ENCODE measurements at regions not wholly inside any gene's neighbourhood (a gene's known extent, or its start where the extent isn't known, plus 50 kb on each side); places are given as distances from the start of the nearest gene placed in this dataset.

DNA sequence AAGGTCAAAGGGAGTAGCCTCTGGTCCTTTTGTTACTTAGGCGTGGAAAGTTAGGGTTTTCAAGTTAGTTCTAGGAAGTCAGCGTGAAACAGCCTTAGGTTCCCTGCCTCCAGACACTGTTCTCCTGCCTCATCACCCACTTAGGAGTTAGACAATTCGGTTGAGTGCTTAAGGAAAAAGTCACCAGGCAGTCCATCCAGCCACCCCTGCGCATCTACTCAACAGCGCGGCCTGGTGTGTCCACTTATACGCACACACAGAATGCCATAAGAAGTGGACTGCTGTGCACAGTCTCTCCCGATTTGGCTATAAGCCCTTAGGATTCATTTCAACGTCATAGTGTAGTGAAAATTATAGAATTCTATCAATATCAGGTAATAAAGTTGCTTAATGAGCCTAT is 470.8 kb upstream of the TNP1 start:
- Mint-ChIP-seq H3K27me3 (peaks cover 1% of the 10 kb centered on the region), H3K4me3 (no peak overlapping the region), H3K36me3 (ENCODE audit: low read depth) (no peaks in the 10 kb centered on the region), H3K4me1 (no peaks in the 10 kb centered on the region), H3K9me3 (peaks cover 3% of the 10 kb centered on the region), H3K27ac (no peak overlapping the region)
- DNase-seq (no peak), ATAC-seq (no peak)

- Mint-ChIP-seq H3K4me3 (no peak overlapping the region), H3K9me3 (peaks cover 15% of the 10 kb centered on the region), H3K27me3 (peaks cover 3% of the 10 kb centered on the region), H3K36me3 (ENCODE audit: low read depth) (peaks cover 6% of the 10 kb centered on the region), H3K4me1 (no peaks in the 10 kb centered on the region), H3K27ac (no peak overlapping the region)
- ATAC-seq, result no peak
- no peak for DNase-seq
These were observed 469.2 kb upstream of the TNP1 start for GRCh38 chr2:217329023-217329431.

GRCh38 chr2:217328622-217328978 is 468.7 kb upstream of the TNP1 start:
- no peak for DNase-seq
- no peak for ATAC-seq
- Mint-ChIP-seq H3K27ac (no peak overlapping the region), H3K36me3 (ENCODE audit: low read depth) (peaks cover 9% of the 10 kb centered on the region), H3K4me1 (no peaks in the 10 kb centered on the region), H3K9me3 (peaks cover 18% of the 10 kb centered on the region), H3K4me3 (no peak overlapping the region), H3K27me3 (peaks cover 3% of the 10 kb centered on the region)

DNA sequence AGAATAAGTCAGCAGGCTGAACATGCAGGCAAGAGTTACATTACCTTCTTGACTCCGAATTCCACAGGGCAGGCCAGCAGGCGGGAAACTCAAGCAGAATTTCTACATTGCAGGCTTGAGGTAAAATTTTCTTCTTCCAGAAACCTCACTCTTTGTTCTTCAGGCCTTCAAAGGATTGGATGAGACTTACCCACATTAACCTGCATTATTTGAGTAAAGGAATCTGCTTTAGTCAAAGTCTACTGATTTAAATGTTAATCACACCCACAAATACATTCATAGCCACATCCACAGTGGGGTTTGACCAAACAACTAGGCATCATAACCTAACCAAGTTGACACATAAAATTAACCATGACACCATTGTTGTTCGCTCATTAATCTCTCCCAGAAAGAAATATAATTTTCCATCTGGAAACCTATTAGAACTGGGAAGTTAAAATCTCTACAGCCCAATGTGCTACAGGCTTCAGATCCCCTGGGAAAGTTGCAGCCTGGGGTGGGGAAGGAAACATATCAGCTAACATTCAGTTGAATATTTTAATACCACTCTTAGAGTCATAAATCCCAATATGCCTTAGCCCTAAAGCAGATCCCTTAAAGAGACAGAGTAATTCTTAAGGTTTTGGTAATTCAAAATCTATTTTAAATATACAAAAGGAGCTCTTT is 468.2 kb upstream of the TNP1 start:
- H3K27me3 Mint-ChIP-seq, result peaks cover 4% of the 10 kb centered on the region
- ATAC-seq (no peak), DNase-seq (no peak)
- peaks cover 9% of the 10 kb centered on the region for H3K36me3 Mint-ChIP-seq (ENCODE audit: low read depth)
- H3K4me3 Mint-ChIP-seq, result no peak overlapping the region
- peaks cover 18% of the 10 kb centered on the region for H3K9me3 Mint-ChIP-seq
- H3K4me1 Mint-ChIP-seq, result no peaks in the 10 kb centered on the region
- no peak overlapping the region for H3K27ac Mint-ChIP-seq

GRCh38 chr2:217326238-217327022 is 466.6 kb upstream of the TNP1 start:
- Mint-ChIP-seq H3K4me3 (no peak overlapping the region), H3K9me3 (peaks cover 18% of the 10 kb centered on the region), H3K36me3 (ENCODE audit: low read depth) (peaks cover 9% of the 10 kb centered on the region), H3K4me1 (no peaks in the 10 kb centered on the region), H3K27ac (no peak overlapping the region), H3K27me3 (peaks cover 5% of the 10 kb centered on the region)
- ATAC-seq, result no peak
- DNase-seq, result no peak

- peaks cover 9% of the 10 kb centered on the region for H3K36me3 Mint-ChIP-seq (ENCODE audit: low read depth)
- no peak overlapping the region for H3K27ac Mint-ChIP-seq
- H3K4me3 Mint-ChIP-seq, result no peak overlapping the region
- peaks cover 18% of the 10 kb centered on the region for H3K9me3 Mint-ChIP-seq
- ATAC-seq (no peak), DNase-seq (no peak)
- peaks cover 5% of the 10 kb centered on the region for H3K27me3 Mint-ChIP-seq
- H3K4me1 Mint-ChIP-seq, result no peaks in the 10 kb centered on the region
These were observed 466.0 kb upstream of the TNP1 start for GRCh38 chr2:217325816-217326215.

DNA sequence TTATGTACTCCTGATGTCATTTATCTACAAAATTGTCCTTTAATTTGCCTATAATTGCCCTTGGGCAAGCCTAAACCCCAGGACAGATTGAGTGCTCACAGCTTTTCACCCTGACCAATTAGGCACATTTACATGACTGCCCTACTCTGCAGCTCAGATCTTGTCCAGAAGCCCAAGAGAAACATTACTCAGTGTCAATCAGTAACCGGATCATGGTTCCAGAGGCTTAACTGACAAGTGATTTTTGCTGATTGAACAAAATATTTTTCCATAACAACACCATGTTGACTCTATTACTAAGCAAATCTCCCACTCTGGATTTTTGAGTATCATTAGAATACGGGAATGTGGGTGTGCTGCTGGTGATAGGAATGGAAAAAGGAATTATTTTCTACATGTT is 465.4 kb upstream of the TNP1 start:
- DNase-seq, result no peak
- H3K4me1 Mint-ChIP-seq, result no peaks in the 10 kb centered on the region

DNA sequence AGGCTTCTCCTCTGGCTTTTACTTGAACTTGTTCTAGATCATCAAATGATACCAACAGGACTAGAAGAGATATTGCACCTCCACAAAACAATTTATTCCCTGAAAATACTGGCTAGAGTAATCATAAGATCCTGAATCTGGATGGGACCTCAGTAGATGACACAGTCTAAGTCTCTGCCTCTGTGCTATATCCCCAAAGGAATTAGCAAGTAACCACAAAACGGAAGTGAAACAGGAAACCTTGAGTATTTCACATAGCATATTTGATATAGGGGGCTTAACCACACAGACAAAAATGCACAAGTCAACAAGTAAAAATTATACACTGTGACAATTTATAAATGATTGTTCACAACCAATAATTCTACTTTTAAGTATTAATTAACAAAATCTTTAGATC is 456.9 kb upstream of the TNP1 start:
- DNase-seq, result no peak
- peak; percentile 40 for ATAC-seq
- H3K27ac Mint-ChIP-seq, result no peak overlapping the region

More for the DNA sequence above, 465.4 kb upstream of the TNP1 start:
- H3K27ac Mint-ChIP-seq, result no peak overlapping the region
- peaks cover 18% of the 10 kb centered on the region for H3K9me3 Mint-ChIP-seq
- peaks cover 5% of the 10 kb centered on the region for H3K27me3 Mint-ChIP-seq
- no peak overlapping the region for H3K4me3 Mint-ChIP-seq
- peaks cover 9% of the 10 kb centered on the region for H3K36me3 Mint-ChIP-seq (ENCODE audit: low read depth)
- ATAC-seq, result no peak

GRCh38 chr2:217314021-217314460 is 454.2 kb upstream of the TNP1 start:
- Mint-ChIP-seq H3K27ac (no peak overlapping the region), H3K4me1 (peaks cover 17% of the 10 kb centered on the region), H3K36me3 (ENCODE audit: low read depth) (no peaks in the 10 kb centered on the region), H3K27me3 (peaks cover 11% of the 10 kb centered on the region), H3K4me3 (no peak overlapping the region), H3K9me3 (no peaks in the 10 kb centered on the region)
- ATAC-seq (no peak), DNase-seq (no peak)

More for the DNA sequence above, 456.9 kb upstream of the TNP1 start:
- Mint-ChIP-seq H3K36me3 (ENCODE audit: low read depth) (no peaks in the 10 kb centered on the region), H3K4me1 (peaks cover 17% of the 10 kb centered on the region), H3K9me3 (no peaks in the 10 kb centered on the region), H3K27me3 (peaks cover 7% of the 10 kb centered on the region), H3K4me3 (no peak overlapping the region)

DNA sequence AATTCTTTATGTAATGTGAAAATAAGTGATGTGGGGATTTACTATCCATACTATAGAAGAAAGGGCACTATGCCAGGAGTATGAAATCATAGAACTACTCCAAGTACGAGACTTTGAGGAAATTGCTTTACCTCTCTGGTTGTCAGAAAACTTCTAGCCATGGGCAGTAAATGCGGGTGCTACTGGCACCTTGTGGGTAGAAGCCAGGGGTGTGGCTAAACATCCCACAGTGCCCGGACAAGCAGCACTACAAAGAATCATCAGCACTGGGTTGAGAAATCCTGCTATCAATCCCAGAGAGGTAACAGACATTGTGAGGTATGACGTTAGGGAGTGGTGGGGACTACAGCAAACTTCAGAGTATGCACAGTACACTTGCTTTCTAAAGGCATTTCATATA is 453.5 kb upstream of the TNP1 start:
- Mint-ChIP-seq H3K9me3 (no peaks in the 10 kb centered on the region), H3K27me3 (peaks cover 11% of the 10 kb centered on the region), H3K36me3 (ENCODE audit: low read depth) (no peaks in the 10 kb centered on the region), H3K27ac (no peak overlapping the region), H3K4me1 (peaks cover 17% of the 10 kb centered on the region), H3K4me3 (no peak overlapping the region)
- DNase-seq (no peak), ATAC-seq (no peak)

- ATAC-seq, result no peak
- peaks cover 7% of the 10 kb centered on the region for H3K27me3 Mint-ChIP-seq
- no peak overlapping the region for H3K27ac Mint-ChIP-seq
These were observed 449.2 kb upstream of the TNP1 start for GRCh38 chr2:217309056-217309455.

GRCh38 chr2:217307023-217307422 is 447.2 kb upstream of the TNP1 start:
- no peaks in the 10 kb centered on the region for H3K4me1 Mint-ChIP-seq
- H3K4me3 Mint-ChIP-seq, result no peak overlapping the region
- DNase-seq (no peak), ATAC-seq (peak; percentile 20)
- H3K9me3 Mint-ChIP-seq, result no peaks in the 10 kb centered on the region
- no peaks in the 10 kb centered on the region for H3K36me3 Mint-ChIP-seq (ENCODE audit: low read depth)
- H3K27ac Mint-ChIP-seq, result no peak overlapping the region
- peaks cover 4% of the 10 kb centered on the region for H3K27me3 Mint-ChIP-seq

More at GRCh38 chr2:217309056-217309455, 449.2 kb upstream of the TNP1 start:
- no peak for DNase-seq
- no peaks in the 10 kb centered on the region for H3K9me3 Mint-ChIP-seq
- H3K36me3 Mint-ChIP-seq (ENCODE audit: low read depth), result no peaks in the 10 kb centered on the region
- H3K4me1 Mint-ChIP-seq, result no peaks in the 10 kb centered on the region
- H3K4me3 Mint-ChIP-seq, result no peak overlapping the region

DNA sequence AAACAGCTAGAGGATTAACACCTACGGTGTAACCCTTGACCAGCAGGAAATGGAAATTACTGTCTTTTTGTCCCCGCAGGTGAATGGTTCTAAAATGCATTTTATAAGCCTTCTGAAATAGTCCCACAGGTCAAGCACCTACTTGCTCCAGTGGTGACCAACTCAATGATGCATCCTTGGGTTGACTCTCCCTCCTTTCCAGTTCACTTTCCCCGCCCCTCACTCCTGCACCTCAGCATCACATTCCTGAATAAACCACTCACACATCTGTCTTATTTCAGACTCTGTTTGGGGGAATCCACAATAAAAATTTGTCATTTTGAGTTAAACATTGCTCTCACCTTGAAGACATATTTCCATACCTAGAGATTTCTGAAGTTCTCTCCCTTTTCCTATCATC is 446.0 kb upstream of the TNP1 start:
- no peak for DNase-seq
- Mint-ChIP-seq H3K9me3 (no peaks in the 10 kb centered on the region), H3K27ac (no peak overlapping the region), H3K27me3 (peaks cover 4% of the 10 kb centered on the region), H3K36me3 (ENCODE audit: low read depth) (no peaks in the 10 kb centered on the region), H3K4me1 (no peaks in the 10 kb centered on the region), H3K4me3 (no peak overlapping the region)
- ATAC-seq, result no peak

DNA sequence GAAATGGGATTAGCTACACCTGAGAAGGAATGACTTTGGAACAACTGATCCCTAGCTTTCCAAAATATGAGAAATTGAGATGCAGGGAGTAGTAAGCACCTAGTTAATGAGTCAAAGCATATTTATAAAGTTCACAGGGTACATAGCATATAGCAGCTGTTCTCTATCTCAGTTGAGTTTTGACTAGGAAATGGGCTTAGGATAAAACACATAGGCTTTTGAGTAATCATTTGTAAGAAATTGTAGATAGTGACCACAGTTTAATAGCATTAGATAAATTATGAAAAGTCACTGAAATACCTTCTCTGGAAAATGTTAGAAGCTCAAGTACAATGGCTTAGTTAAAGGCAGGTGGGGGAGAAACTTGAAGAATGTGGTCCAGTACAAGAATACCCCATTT is 444.7 kb upstream of the TNP1 start:
- H3K4me1 Mint-ChIP-seq, result no peaks in the 10 kb centered on the region
- no peak overlapping the region for H3K4me3 Mint-ChIP-seq
- DNase-seq (no peak), ATAC-seq (no peak)
- H3K9me3 Mint-ChIP-seq, result no peaks in the 10 kb centered on the region
- no peaks in the 10 kb centered on the region for H3K36me3 Mint-ChIP-seq (ENCODE audit: low read depth)
- no peak overlapping the region for H3K27ac Mint-ChIP-seq
- peaks cover 3% of the 10 kb centered on the region for H3K27me3 Mint-ChIP-seq

DNA sequence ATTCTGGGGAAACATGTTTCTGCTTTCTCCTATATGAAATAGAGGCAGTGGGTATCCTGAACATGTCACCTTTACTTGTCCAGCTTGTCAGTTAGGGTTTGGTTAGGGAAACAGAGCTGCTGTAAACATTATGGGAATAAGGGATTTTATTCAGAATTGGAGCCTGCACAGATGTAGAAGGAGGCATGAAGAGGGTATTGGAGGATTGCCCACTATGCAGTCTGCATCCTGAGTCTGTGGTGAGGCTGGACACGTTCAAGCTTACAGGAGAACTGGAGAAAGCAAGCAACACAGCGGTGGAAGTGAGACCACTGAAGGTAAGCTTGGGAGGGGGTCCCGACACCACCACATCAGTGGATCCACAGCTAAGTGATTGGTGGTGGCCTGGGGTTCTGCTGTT is 443.0 kb upstream of the TNP1 start:
- no peak for DNase-seq
- Mint-ChIP-seq H3K36me3 (ENCODE audit: low read depth) (no peaks in the 10 kb centered on the region), H3K27ac (no peak overlapping the region), H3K9me3 (no peaks in the 10 kb centered on the region), H3K4me1 (no peaks in the 10 kb centered on the region), H3K27me3 (no peaks in the 10 kb centered on the region), H3K4me3 (no peak overlapping the region)
- ATAC-seq, result no peak
